WERI-Rb-1 (cell line): ENCODE measurements at regions not wholly inside any gene's neighbourhood (a gene's known extent, or its start where the extent isn't known, plus 50 kb on each side); places are given as distances from the start of the nearest gene placed in this dataset.

ENCODE experiments used
- DNase-seq: peaks from one replicate; pipeline ENCODE4 v3.0.0-alpha.2; 2020
- H3K27ac ChIP-seq: fragments of 250-450 bp; sonication (Bioruptor Pico); 2 replicates; pipeline ENCODE4 v1.5.1; 2020; ENCODE audit warnings: mild to moderate bottlenecking, moderate library complexity
- H3K27me3 ChIP-seq: fragments of 250-450 bp; sonication (Bioruptor Pico); 2 replicates; pipeline ENCODE4 v1.5.1; 2021; ENCODE audit warnings: mild to moderate bottlenecking, low read depth, moderate library complexity; ENCODE audit not compliant: insufficient read depth, severe bottlenecking
- H3K36me3 ChIP-seq: fragments of 250-450 bp; sonication (Bioruptor Pico); 2 replicates; pipeline ENCODE4 v1.5.1; 2020; ENCODE audit warnings: mild to moderate bottlenecking, moderate library complexity
- H3K4me3 ChIP-seq: 2 replicates; pipeline ENCODE4 v1.5.1; 2011; ENCODE audit warnings: low read depth, mild to moderate bottlenecking, control low read depth, low read length
- H3K9me3 ChIP-seq: fragments of 250-450 bp; sonication (Bioruptor Pico); 2 replicates; pipeline ENCODE4 v1.5.1; 2021; ENCODE audit warnings: mild to moderate bottlenecking, moderate library complexity; ENCODE audit not compliant: severe bottlenecking
- CTCF ChIP-seq: IDR thresholded peaks from 2 replicates; pipeline ENCODE4 v1.5.1; 2011; ENCODE audit warnings: low read depth, mild to moderate bottlenecking, control low read depth, inconsistent platforms, low read length

GRCh38 chr6:159510141-159510540 lies 182.9 kb downstream of the SOD2 start:
- Histone ChIP-seq H3K4me3 (no peak overlapping the region), H3K36me3 (no peaks in the 10 kb centered on the region), H3K27ac (no peak overlapping the region), H3K9me3 (no peaks in the 10 kb centered on the region), H3K27me3 (peaks cover 85% of the 10 kb centered on the region)
- no peak for TF ChIP-seq CTCF
- no peak for DNase-seq

- no peak overlapping the region for H3K4me3 ChIP-seq
These were observed 184.1 kb downstream of the SOD2 start for GRCh38 chr6:159508931-159509330.

GRCh38 chr6:159506048-159506447 lies 187.0 kb downstream of the SOD2 start:
- Histone ChIP-seq H3K27ac (no peak overlapping the region), H3K36me3 (no peaks in the 10 kb centered on the region), H3K4me3 (no peak overlapping the region), H3K9me3 (no peaks in the 10 kb centered on the region), H3K27me3 (peaks cover 61% of the 10 kb centered on the region)
- no peak for DNase-seq
- no peak for TF ChIP-seq CTCF

More at GRCh38 chr6:159508931-159509330, 184.1 kb downstream of the SOD2 start:
- no peak for DNase-seq
- Histone ChIP-seq H3K36me3 (no peaks in the 10 kb centered on the region), H3K27me3 (peaks cover 83% of the 10 kb centered on the region), H3K9me3 (no peaks in the 10 kb centered on the region), H3K27ac (no peak overlapping the region)
- no peak for TF ChIP-seq CTCF

- Histone ChIP-seq H3K9me3 (no peaks in the 10 kb centered on the region), H3K27ac (no peak overlapping the region), H3K4me3 (no peak overlapping the region), H3K36me3 (no peaks in the 10 kb centered on the region), H3K27me3 (peaks cover 54% of the 10 kb centered on the region)
- DNase-seq = no peak
- no peak for TF ChIP-seq CTCF
These were observed 187.7 kb downstream of the SOD2 start for GRCh38 chr6:159505140-159505922.

- TF ChIP-seq CTCF = no peak
- no peak for DNase-seq
These were observed 191.5 kb downstream of the SOD2 start for GRCh38 chr6:159501558-159501957.

GRCh38 chr6:159499034-159499433 lies 194.0 kb downstream of the SOD2 start:
- Histone ChIP-seq H3K27me3 (peaks cover 13% of the 10 kb centered on the region), H3K4me3 (no peak overlapping the region), H3K27ac (no peak overlapping the region), H3K9me3 (peaks cover 3% of the 10 kb centered on the region), H3K36me3 (no peaks in the 10 kb centered on the region)
- DNase-seq = no peak
- no peak for TF ChIP-seq CTCF

More at GRCh38 chr6:159501558-159501957, 191.5 kb downstream of the SOD2 start:
- H3K4me3 ChIP-seq = no peak overlapping the region
- H3K9me3 ChIP-seq = peaks cover 3% of the 10 kb centered on the region
- peaks cover 21% of the 10 kb centered on the region for H3K27me3 ChIP-seq
- no peaks in the 10 kb centered on the region for H3K36me3 ChIP-seq
- no peak overlapping the region for H3K27ac ChIP-seq
